ELF-1 (cell line): ENCODE measurements at regions not wholly inside any gene's neighbourhood (a gene's known extent, or its start where the extent isn't known, plus 50 kb on each side); places are given as distances from the start of the nearest gene placed in this dataset.

Experiments
- DNase-seq: peaks from one replicate; pipeline ENCODE4 v3.0.0-alpha.2; 2016; ENCODE audit warnings: low read depth, low spot score

DNA sequence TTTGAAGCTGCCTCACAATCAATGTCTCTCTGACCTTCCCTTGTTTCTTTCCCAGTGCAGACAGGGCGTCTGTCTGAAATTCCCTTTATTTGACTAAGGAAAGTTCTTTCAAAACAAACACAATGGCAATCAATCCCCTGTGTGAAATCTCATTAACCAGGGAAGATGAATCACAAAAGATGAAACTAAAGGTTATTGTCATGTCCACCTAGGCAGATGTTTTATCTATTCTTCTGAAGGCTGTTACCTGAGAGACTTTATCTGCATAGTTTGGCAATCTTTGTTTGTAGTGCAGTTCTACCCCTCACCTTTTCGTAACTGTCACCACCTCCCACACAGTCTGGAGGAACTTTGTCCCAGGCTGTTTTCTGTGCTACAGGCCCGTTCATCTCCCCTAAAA is 217.5 kb upstream of the RIOK2 start:
- peak; percentile 32 for DNase-seq

DNA sequence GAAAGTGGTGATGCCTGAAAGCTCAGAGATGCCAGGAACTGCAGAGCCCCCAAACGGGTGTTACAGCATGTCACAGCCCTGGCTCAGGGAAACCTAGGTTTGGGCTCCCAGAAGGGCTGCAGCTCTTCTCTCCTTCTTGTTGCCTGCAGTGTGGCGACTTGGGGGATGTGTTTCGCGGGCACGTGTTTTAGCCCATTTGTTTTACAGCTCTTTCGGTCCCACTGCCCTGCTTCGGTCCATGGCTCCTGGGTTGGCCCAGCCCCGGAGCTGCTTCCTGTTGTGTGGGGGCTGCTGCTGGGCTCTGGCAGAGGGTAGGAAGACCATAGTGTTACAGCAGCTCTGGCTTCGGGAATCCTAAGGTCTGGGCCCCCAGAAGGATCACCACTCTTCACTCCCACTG is 222.9 kb upstream of the RIOK2 start:
- no peak for DNase-seq

DNA sequence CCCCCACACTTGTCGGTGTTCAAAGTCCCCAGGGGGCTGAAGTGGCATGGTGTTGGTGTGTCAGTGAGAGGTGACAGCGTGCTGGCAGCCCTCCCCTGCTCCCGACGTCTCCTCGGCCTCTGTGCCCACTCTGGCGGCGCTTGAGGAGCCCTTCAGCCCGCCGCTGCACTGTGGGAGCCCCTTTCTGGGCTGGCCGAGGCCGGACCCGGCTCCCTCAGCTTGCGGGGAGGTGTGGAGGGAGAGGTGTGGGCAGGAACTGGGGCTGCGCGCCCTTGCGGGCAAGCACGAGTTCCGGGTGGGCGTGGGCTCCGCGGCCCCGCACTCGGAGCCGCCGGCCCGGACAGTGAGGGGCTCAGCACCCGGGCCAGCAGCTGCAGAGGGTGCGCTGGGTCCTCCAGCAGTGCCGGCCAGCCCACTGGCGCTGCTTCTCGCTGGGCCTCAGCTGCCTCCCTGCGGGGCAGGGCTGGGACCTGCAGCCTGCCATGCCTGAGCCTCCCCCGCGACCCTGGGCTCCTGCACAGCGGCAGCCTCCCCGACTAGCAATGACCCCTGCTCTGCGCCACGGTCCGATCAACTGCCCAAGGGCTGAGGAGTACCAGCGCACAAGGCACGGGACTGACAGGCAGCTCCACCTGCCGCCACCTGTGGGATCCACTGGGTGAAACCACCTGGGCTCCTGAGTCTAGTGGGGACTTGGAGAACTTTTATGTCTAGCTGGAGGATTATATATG is 224.1 kb upstream of the RIOK2 start:
- no peak for DNase-seq

- no peak for DNase-seq
Measured at GRCh38 chr5:97408331-97408730, 225.3 kb upstream of the RIOK2 start.

DNA sequence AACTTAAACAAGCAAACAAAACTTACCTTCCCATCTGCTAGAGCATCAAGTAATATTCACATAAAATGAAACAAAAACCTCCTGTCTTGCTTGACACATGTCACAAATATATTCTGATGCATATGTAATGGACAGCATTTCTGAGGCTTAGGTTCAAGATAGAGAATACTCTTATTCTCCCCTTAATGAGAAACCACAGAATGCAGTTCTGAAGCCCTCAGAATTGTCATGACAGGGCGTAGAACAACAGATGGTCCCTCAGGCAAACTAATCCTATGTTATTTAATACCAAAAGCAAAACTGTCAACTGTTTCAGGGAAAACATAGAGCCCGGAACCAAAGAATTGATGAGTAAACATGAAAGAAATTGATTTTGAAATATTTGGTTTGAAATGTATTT is 229.9 kb upstream of the RIOK2 start:
- no peak for DNase-seq

DNA sequence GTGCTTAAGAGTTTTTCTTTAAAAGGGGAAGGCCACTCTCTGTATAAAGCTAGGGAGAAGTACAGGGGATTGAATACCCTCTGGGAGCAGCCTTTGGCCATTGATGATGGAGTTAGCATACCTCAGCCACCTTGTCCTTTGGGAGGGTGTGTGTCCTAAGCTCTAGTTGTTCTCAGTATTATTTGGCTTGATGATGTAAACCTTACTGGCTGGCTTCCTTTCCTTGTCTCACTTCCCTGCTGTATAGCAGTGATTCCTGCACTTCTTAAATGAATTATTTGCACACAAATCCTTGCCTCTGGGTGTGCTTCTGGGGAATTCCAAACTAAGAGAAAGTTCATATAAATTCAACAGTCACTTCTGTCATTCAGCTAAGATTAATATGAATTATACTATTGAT is 234.9 kb upstream of the RIOK2 start:
- DNase-seq = no peak

- no peak for DNase-seq
Measured at GRCh38 chr5:97418462-97418861, 235.4 kb upstream of the RIOK2 start.

DNA sequence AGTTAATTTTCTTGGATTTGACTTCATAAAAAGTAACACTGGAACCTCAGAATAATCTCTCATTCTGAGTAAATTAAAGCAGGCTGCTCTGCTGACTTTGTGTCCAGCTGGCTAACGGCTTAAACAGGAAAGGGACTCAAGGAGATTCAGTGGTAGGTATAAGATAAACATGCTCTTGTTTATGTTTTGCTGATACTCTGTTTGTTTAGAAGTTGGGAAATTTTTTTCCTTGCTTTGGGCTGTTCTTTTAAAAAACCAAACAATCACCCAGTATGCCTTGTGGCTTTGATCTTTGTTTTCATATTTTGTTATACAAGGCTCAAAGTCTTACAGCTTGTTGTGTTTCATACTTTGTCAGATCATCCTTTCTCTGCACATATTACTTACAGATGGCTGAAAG is 237.6 kb upstream of the RIOK2 start:
- DNase-seq = no peak

- DNase-seq = no peak
Measured at GRCh38 chr5:97422678-97423077, 239.6 kb upstream of the RIOK2 start.

GRCh38 chr5:97425511-97425910 is 242.5 kb upstream of the RIOK2 start:
- DNase-seq = peak; percentile 29

DNA sequence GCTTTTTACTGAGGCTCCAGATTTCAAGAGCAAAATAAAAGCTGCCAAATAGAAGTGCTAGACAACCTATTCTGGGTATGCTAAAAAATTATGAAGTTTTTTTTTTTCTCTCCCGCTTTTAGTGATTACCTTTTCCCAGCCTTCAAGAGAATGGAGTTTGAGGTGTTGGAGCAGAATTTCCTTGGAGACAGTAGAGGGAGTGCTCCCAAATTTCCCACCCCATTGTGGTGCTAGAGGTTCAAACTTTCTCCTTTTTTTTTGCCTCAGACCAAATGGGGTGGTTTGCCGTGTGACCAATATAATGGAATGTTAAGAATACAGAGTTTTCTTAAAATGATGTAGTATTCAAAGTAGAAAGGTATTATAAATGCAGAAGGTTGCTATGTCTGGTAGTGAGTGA is 244.2 kb upstream of the RIOK2 start:
- DNase-seq = no peak

DNA sequence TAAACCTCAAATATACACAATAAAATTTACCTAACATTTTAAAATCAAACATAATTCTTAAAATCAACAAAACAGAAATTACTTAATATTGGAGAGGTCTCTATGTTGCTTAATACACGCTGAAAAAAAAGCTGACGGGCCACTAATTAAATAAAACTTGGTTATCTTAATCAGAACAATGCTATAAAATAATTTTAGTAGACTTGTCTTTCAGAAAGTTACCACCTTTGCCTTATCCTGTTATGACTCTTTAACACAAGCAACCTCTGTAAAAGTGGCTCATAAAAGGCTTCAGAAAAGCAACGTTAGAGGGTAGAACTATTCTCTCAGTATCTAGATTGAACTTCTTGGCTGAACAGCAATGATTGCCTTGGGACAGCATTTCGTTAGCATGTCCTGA is 251.0 kb upstream of the RIOK2 start:
- no peak for DNase-seq

DNA sequence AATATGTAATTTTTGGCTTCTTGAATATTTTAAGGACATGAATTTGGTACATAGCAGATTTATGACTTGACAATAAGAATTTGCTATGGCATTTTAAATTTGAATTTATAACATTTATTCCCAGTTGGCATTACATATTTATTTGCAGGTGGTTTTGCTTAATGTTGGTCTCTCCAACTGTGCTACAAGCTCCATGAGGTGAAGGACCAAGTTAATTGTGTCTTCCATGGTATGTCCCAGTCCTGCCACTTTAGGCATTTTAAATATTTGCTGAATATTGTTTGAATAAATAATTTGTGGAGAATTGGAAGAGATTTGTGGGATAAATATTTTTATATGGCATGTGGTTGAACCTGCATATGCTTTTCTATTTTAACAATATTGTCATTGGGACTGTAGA is 253.4 kb upstream of the RIOK2 start:
- no peak for DNase-seq

GRCh38 chr5:97443740-97444139 is 260.7 kb upstream of the RIOK2 start:
- DNase-seq = no peak

DNA sequence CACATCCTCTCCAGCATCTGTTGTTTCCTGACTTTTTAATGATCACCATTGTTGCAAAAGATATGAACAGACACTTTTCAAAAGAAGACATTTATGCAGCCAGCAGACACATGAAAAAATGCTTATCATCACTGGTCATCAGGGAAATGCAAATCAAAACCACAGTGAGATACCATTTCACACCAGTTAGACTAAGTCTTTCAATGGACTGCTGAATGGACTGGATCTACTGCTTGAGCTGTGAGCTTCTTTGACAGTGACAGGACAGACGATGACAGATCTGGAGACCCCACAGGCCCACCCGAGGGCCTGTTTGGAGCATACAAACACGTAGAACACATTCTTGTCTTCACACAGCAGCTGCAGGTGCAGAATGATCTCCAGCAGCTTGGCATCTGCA is 266.1 kb upstream of the RIOK2 start:
- DNase-seq = no peak

GRCh38 chr5:97452646-97453045 is 269.6 kb upstream of the RIOK2 start:
- DNase-seq = no peak

DNA sequence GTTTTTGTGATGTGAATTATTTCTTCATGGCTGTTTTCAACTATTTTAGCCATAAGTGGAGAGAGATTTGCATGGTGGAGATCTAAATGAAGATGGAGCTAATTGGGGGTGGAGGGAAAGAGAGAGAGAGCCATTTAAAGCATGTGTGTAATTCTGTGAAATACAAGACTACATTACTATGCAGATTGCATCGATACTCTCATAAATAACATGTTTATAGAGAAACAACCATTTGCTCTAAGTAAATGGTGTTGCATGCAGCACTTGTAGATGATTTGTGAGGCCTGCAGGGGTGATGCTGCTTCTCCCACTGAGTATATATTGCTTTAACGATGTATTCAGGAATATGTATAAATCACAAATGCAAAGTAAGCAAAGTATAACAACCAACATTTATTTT is 270.2 kb upstream of the RIOK2 start:
- no peak for DNase-seq

DNA sequence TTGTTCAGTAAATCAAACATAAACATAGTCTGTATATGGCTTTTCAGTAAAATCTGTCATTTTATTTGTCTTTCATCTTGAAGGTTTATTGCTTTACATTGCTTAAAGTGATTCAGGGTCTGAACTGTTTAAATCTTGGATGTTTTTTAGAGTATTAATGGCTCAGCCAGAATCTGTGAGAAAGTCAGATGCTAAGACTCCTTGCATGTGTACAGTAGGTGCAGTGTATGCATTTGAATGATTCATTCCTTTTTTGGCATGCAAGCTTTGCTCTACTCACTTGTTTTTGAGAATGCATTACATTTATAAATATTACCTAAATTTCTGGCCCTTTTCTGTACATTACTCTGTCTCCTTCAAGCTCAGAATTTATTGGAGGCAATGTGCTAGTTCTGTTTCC is 271.0 kb upstream of the RIOK2 start:
- DNase-seq = no peak

- no peak for DNase-seq
Measured at GRCh38 chr5:97455996-97456395, 272.9 kb upstream of the RIOK2 start.

- no peak for DNase-seq
Measured at GRCh38 chr5:97458851-97459250, 275.8 kb upstream of the RIOK2 start.

DNA sequence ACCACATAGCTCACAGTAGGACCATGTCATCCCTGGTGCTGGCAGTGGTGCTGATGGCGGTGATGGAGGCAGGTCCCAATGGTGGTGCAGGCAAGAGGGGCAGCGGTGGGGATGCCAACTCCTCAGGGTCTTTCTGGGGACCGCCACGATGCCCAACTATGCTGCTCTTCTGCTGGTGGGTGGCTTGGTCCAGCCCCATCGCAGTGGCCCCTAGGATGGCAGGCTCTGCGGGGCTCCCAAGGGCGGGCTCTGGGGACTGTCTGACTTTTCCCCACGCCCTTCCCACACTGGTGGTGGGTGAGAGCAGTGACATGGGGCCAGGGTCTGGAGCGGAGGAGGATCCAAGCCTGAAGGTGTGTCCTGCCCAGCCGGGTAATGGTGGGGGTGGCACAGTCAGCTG is 288.9 kb upstream of the RIOK2 start:
- no peak for DNase-seq

DNA sequence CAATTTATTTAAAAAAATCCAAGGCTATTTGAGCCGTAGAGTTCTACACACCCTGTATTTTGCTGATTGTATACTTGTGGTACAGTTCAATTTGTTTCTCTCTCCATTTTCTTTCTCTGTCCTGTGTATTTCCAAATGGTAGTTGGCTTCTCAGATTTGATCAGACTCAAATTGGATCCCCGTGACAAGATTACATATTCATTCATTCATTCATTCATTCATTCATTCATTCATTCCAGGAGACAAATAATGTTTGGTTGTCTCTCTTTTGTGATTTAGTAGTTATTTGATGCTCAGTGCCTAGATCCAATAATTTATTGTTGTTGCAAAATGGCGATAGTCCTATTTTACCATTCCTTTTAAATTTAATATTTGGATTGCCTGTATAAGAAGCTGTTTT is 292.8 kb upstream of the RIOK2 start:
- no peak for DNase-seq

- DNase-seq = no peak
Measured at GRCh38 chr5:97476852-97477534, 293.9 kb upstream of the RIOK2 start.

- DNase-seq = no peak
Measured at GRCh38 chr5:97478483-97478882, 295.4 kb upstream of the RIOK2 start.
